Stimulated activated CD8-positive, alpha-beta memory T cell treated with anti-CD3 and anti-CD28 coated beads, Interleukin-7, amount 100 ng/mL, for 1 hour (primary cell): ENCODE measurements at regions not wholly inside any gene's neighbourhood (a gene's known extent, or its start where the extent isn't known, plus 50 kb on each side); places are given as distances from the start of the nearest gene placed in this dataset.

Experiments
- DNase-seq, 2 donors: peaks; one replicate each; pipeline ENCODE4 v3.0.0-alpha.2; 2020; ENCODE audit warnings: low read depth in 2 of 2

DNA sequence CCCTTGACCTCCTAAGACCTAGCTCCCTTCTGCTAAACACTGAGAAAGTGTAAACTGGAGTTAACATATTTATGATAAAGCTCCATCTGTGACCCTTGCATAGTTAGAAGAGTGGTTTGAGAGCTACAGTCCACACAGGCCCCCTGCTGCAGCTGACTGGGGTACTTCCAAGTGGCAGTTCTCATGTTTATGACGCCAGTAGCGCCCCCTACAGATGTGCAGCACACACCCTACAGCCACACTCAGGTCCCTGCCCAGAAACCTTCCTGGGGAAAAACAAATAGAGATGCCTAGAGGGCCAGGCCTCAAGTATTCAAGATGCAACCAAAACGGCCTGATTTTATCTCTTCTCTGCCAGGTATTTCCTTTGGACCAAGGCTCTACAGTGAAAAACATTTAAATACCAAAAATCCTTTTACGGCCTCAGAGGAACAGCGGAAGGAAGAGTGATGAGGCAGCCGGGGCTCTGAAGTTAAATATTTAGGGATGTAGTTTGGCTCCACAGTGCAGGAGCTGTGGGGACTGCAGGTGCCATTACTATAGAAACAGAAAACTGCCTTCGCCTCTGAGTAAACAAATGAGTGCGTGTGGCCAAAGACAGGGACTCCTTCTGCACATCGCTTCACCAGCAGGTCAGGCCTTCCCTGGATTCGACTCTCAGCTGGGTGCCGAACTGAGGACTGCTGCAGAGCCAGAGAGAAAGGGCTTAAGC lies 553.1 kb downstream of the EFNB2 start:
- no peak for DNase-seq

DNA sequence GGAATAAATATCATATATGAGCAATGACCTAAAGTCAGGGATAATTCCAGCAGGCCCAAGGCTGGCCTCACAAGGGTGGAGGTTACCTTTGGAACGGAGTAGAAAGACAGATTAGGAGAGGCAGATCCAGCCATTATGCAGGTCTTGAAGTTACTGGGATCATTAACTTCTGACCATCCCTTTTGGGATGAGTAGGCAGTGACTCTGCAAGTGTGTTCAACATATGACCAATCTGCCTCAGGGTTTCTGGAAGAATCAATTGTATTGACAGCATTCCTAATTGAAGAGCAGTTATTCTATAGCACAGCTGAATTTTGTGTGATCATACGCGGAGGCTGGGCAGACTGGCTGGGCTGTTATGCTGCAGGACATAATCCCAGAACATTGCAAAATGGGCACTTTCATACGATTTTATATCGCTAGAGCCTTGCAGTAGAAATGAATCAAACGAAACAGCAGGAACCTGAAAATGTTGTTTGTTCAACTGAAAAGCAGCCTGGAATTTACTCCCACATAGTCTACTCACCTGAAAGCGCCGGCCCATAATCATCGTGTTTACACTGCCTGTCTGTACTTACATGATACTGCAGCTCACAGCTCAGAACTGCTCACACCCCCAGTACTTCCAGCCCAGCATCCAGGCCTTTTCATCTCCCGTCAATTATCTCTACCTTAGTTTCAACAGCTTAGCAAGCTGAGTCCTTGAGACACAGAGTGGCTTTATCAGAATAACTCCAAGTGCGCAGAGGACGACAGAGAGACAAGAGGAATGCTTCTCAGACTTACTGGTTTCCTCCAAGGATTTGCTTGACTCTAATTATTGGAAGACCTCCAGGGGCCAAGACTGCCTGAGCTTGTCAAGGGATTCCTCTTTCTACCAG lies 556.1 kb downstream of the EFNB2 start:
- DNase-seq, result no peak

DNA sequence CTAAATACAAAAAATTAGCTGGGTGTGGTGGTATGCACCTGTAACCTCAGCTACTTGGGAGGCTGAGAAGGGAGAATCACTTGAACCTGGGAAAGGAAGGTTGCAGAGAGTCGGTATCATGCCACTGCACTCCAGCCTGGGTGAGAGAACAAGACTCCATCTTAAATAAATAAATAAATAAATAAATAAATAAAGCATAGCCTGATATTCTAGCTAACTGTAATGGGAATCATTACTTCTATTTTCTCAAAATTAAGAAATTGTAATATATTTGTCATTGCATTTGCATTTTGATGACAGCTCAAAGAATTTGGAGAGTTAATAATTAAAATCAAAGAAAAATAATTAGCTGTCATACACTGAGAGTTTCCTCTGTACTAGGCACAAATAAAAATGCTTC lies 561.1 kb downstream of the EFNB2 start:
- no peak for DNase-seq

DNA sequence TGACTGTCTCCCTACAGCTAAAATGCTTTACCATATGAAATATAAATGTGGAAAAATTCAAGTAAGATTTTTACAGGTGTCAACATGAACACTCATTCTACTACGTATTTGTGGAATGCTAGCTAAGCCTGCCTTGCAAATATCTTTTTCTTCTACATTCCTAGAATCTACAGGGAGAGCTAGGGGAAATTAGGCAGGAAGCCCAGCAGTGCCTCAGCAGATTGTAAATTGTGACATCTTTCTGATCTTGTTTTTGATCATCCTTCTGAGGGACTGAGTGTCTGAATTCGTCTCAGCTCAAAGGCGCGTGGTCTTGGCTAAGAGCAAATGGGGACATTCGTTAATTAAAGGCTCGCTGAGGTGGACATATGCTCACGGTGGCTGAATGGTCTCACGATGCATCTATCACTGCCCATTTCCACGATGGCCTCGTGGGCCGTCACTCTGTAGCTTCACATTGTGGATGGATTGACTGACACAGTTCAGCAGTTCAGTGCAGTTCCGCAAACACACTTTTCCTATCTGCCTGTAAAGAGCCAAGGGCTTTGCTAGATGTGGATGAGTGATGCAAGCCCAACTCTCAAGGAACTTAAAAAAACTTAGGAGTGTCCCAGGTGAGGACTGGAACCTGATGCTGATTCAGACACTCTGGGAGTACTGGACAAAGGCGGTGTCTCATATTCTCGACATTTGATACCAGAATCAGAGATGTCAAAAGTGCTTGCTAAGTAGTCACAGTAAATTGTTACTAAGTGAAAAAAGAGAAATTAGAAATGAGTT lies 562.5 kb downstream of the EFNB2 start:
- DNase-seq, result no peak

DNA sequence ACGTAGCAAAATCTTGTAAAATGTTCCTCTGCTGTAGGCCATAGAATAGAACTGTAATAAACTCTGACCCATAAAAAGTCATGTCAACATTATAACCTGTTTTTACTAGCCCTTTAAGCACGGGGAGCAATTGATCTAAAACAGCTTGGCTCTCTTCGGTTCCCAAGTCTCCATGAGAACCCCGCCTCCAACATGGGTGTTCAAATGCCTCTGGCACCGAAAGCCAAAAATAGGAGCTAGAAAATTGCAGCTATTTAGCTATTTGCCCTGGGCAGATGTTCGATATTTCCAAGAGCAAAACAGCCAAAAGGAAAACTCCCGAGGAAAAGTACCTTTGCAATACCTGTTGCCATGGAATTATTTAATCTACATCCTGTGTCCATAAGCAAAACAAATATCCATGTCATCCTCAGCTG lies 563.1 kb downstream of the EFNB2 start:
- DNase-seq, result no peak

DNA sequence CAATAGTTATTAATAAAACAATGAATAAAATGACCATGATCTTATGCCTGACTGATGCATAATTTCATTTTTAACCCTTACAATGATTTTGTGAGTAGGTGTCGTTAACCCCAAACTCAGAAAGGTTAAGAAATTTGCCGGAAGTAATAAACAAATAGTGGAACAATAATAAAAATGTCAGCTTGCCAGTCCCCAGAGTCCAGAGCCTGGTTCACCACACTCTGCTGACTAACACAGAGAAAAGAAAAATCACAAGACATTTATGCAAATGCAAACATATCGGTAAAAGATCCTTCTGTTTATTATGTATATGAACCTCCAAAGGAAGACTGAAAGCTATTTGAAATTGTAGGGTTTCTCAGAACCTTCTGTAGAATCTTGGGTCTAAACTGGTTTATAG lies 563.7 kb downstream of the EFNB2 start:
- DNase-seq, result no peak

DNA sequence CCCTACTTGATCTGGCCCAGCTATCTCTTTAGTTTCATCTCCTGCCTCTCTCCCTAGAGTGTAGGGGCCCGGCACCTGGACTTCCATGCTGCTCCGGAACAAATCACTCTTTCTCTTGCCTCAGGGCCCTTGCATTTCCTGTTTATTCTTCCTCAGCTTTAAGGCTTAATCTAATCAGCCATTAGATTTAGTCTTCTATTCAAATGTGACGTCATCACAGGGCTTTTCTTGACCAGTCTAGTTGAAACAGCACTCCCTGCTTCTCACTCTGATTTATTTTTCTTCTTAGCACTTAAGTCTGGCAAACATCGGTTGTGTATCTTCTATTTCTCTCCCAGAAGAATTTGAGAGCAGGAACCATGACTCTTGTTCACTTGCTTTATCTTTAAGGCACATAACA lies 564.1 kb downstream of the EFNB2 start:
- no peak for DNase-seq

DNA sequence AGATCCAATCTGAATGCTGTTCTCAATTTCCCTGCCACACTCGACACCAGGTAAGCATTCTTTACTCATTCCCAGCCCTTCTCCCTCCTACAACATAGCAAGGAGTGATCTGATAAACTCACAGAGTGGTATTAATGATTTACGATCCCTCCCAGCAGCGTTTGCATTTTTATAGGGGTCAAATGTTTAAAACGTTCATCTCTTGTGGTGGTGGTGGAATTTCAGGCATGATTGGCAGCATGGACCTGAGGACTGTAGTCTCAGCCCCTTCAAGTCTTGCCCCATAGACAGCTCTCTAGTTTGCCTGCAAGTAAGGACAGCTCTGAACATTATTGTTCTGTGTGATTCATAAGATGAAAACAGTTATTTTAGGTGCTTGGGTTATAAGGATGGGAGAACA lies 565.7 kb downstream of the EFNB2 start:
- no peak for DNase-seq

DNA sequence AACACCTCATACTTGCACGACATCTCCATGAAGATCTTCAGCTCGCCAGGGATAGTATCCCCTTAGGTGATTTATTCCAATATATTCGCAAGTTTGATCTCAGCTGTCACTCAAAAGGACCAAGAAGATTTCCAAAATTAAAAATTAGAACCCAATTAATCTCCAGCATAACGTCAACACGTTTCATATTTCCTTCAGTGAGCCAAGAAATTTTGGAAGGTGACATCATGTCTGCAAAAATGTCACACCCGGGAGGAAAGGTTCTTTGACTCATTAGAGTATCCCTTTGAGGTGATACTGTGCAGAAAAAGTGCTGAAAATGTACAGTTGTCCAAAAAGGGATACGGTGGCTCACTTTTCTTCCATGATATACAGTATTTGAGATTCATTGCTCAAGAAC lies 569.6 kb downstream of the EFNB2 start:
- no peak for DNase-seq

DNA sequence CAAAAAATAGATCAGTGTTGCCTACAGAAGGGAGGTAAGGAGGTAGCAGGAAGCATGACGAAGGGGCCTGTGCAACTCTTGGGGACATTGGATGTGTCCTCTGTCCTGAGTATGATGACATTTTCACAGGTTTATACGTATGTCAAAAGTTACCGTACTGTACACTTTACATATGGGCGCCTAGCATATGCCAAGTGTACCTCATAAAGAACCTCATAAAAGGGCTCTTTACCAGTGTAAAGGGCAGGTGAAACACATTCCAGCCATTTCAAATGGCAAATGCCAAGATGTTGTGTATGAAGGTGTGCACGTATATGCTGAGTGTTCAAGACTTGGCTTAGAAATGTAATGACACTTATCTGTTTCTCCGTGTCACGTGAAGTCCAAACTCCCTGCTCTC lies 573.4 kb downstream of the EFNB2 start:
- no peak for DNase-seq

DNA sequence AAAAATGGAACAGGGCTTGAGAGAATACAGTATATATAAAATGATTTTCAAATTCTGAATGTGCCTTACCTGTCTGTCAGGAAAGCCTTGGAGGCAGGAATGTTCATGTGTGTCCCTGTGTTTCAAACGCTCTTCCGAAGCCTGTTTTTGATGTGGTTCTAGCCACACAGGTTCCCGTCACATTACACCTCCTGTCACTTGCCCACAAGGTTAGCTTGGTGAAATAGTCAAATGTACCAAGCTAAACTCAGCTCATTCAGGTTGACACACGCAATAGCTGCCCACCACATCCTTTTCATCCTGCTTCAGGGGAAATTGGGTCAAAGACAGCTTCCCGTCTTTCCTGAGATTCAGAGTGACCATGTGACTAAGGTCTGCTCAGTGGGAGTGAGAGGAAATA lies 574.0 kb downstream of the EFNB2 start:
- no peak for DNase-seq

DNA sequence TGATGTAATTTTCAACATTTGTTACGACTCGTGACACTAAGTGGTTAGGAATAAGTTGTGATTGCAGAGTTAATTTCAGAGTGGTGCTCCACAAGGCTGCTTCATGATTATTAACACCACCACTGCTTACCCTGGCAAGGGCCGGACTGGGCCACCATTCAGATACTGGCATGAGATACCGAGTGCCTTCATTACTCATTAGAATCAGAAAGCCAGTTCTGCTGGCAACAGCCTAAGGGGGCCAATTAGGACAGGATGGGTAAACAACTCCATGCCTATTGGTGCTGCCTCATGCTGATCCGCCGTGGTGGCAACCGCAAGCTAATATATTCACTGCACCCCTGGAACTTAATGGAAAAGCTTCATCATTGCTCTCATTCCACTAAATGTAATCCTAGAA lies 575.1 kb downstream of the EFNB2 start:
- DNase-seq, result no peak

DNA sequence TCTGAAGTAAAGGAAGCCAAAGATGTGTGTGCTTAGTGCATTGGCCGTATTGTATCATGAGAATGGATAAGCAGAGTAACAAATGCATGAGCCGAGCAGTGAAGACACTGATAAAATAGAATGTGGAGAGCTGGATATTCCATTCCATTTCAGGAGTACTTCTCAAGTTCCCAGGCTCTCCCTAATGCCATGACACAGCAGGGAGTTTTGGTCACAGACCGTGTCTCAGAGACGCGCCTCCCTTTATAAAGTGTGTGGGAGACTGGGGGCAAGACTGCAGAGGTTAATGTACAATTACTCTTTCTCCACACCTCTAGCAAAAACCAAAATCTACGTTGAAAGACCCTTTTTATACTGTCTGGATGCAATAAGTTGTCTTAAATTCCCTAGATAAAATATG lies 575.6 kb downstream of the EFNB2 start:
- DNase-seq, result no peak

DNA sequence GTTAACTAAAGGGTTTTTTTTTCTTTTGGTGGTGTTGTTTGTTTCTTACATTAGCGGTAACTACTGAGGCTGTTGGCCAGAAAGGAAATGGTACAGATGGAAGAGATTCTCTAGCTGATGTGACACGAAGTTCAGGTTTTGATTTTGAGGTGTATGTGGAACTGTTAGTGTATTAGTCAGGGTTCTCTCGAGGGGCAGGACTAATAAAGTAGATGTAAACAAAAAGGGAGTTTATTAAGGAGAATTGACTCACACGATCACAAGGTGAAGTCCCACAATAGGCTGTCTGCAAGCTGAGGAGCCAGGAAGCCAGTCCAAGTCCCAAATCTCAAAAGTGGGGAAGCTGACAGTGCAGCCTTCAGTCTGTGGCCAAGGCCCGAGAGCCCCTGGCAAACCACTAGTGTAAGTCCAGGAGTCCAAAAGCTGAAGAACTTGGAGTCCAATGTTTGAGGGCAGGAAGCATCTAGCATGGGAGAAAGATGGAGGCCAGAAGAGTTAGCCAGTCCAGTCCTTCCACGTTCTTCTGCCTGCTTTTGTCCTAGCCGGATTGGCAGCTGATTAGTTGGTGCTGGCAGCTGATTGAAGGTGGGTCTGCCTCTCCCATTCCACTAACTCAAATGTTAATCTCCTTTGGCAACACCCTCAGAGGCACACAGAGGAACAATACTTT lies 577.6 kb downstream of the EFNB2 start:
- no peak for DNase-seq

DNA sequence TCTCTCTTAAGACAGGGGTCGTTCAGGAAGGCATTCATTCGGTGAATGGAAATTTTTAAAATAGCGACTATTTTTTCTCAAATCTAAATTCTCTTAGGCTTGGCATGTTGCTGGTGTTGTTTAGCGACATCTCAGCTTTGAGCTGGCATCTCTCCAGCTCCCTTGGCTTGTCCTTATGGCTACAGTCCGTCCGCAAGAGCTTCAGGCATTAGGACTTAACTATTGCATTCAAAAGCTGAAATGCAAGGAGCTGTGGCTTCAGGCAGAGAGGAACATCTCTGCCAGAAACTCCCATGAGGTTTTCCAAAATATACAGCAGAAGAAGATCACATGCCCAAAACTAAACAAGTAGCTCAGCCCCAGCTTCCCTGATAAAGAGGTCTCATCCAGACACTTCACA lies 578.5 kb downstream of the EFNB2 start:
- DNase-seq, result no peak

DNA sequence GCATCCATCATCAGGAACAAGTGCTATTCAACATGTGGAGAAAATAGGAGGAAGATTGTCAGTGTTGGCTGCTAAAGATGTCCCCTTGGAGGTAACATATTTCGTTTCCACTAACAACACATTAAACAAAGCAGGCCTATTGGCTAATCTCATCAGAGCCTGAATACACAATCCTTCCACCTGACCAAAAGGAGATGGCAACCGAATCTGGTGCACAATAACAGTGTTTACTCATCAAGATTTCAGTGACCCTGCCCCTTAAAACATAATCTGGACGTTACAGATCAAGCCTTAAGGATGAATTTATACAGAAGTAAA lies 582.5 kb downstream of the EFNB2 start:
- no peak for DNase-seq

DNA sequence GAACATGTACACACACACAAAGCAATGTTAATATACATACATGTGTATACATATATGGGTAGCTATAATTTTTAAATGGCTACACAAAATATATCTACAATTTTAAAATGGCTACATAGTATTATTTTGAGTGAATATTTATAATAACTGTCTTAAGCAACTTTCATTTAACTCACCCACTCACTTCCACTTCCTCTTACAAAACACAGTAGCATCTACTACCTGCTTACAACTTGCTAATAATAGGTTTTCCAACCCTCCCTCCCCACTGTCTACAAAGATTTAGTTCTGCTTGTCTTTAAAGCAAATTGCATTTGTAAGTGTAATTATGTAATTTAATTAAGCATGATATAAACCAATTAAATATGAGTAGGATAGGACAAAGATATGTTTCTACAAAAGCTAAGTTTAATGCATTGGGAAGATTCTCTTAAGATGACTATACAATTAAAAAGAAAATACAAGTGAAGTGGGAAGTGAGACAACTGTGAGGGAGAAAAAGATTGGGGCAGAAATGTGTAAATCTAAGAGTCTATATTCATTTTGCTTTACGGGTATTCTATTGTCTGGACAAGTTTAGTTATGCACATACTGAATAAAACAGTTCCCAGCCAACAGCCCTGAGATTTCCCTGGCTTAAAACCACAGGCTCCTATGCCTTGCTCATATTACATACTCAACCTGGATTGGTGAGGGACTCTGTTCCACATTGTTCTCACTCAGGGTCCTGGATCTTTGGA lies 583.1 kb downstream of the EFNB2 start:
- no peak for DNase-seq

DNA sequence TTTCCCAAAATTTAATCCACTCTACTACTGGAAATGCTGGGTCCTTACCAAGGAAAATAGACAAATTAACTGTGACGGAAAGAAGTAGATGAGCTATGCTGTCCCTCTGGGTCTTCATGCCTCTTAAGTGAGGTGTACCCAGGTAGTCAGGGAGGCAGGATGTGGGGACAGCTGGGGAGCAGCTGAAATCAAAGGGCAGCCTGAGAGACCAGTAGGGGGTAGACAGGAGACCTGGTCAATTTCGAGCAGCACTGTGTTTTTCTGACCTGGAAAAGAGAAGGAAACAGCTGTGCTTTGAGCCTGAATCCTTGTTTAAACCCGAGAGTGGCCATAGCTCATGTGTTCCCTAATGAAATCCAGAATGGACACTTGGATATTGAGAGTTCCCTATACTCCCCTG lies 587.3 kb downstream of the EFNB2 start:
- no peak for DNase-seq

DNA sequence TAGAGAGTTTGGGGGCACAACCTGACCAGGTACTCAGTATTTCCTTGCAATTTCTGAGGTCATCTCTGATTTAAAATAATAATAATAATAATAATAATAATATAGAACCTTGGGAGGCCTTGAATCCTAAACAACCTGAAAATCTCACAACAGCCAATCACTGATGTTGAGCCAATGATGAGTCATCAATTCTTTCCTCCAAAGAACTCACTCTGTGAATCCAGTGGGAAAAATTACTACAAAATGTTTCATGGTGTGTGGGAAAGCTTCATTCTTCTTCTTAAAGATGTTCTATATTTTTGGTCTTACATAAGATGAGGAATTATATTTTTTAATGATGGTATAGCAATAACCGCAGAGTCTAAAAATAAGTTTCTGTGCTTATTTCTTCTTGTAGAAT lies 594.6 kb downstream of the EFNB2 start:
- no peak for DNase-seq

DNA sequence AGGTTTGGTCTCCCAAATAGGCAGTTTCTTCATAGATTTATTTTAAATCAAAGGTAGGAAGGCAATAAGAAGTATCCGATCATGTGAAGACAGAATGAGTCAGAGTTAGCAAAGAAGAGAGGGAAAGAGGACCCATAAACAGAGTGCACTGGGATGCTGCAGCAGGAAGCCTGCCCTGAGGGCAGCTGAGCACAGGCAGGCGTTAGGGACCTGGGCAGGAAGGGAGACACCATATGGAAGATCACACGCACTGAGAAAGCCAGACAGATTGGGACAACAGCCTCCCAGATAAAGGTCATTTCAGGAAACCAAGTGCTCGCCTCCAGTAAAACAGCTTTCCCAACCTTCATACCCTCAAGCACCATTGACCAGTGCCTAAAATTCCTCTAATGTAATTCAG lies 598.0 kb downstream of the EFNB2 start:
- no peak for DNase-seq

DNA sequence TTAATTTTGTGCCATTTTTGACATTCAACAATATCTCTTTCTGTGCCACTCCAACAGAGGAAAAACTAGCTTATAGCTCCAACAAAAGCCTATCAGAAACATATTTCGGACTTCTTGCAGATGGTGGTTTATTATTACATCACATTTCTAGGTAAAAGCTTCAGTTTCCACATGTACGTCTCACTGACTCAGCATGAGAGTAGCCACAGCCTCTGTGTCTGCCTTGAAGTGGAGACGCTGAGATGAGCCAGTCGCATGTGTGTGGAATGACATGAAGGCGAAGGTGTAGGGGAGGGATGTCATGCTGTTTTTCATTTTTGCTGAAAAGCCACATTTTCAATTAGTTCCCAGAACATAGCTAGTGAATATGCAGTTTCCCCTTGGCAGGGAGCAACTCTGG lies 598.6 kb downstream of the EFNB2 start:
- DNase-seq, result no peak

DNA sequence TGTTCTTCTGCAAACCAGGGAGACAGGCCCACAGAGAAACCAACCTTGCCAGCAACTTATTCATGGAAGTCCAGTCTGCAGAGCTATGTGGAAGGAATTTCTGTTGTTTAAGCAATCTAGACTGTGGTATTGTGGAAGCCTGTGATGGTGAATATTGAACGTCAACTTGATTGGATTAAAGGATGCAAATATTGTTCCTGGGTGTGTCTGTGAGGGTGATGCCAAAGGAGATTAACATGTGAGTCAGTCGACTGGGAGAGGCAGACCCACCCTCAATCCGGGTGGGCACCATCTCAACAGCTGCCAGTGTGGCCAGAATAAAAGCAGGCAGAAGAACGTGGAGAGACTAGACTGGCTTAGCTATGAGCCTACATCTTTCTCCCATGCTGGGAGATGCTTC lies 606.0 kb downstream of the EFNB2 start:
- DNase-seq, result no peak
